ENCODE measurements at regions not wholly inside any gene's neighbourhood (a gene's known extent, or its start where the extent isn't known, plus 50 kb on each side); places are given as distances from the start of the nearest gene placed in this dataset.

GRCh38 chr16:76210157-76210556 is 67.0 kb upstream of the CNTNAP4 start:
- Histone ChIP-seq H3K27me3 (ENCODE audit: insufficient read depth) (no peaks in the 10 kb centered on the region), H2AFZ (no peak overlapping the region), H3K27ac (ENCODE audit: low read depth) (no peak overlapping the region), H3K79me2 (replicated peaks; ENCODE audit: insufficient read depth) (no peaks in the 10 kb centered on the region), H3K36me3 (ENCODE audit: insufficient read depth) (no peaks in the 10 kb centered on the region), H3K9me2 (ENCODE audit: insufficient read depth) (no peaks in the 10 kb centered on the region), H3K4me2 (0 out of 2 replicates have a peak overlapping the region, but pooled peaks have one; percentile 68), H3K4me1 (ENCODE audit: insufficient read depth) (peaks cover 39% of the 10 kb centered on the region), H4K20me1 (replicated peaks; ENCODE audit: insufficient read depth) (no peaks in the 10 kb centered on the region), H3F3A (replicated peaks; ENCODE audit: low read depth) (no peaks in the 10 kb centered on the region), H3K4me3 (no peak overlapping the region)
- ATAC-seq (no peak), DNase-seq (ENCODE audit: low spot score) (no peak)
- Mint-ChIP-seq H3K4me3 (no peak overlapping the region), H3K27me3 (ENCODE audit: insufficient read depth, low read depth, poor library complexity) (peaks cover 6% of the 10 kb centered on the region), H3K9me3 (peaks cover 78% of the 10 kb centered on the region), H3K4me1 (peaks cover 21% of the 10 kb centered on the region; the same call in 2 of the 3 replicates), H3K36me3 (ENCODE audit: low read depth) (peaks cover 32% of the 10 kb centered on the region; the same call in 2 of the 3 replicates), H3K27ac (no peak overlapping the region)
- TF ChIP-seq ZNF114 (CRISPR knock-in tag; IDR thresholded peaks at IDR 0.05), result no peak
- TF ChIP-seq ETS1 (IDR thresholded peaks at IDR 0.05), result no peak
- TF ChIP-seq ZNF462 (CRISPR knock-in tag; IDR thresholded peaks at IDR 0.05), result no peak
- no peak for TF ChIP-seq CREB1 (CRISPR knock-in tag; IDR thresholded peaks at IDR 0.05; ENCODE audit: low read depth)
- TF ChIP-seq JUNB (IDR thresholded peaks at IDR 0.05; ENCODE audit: unreplicated experiment), result no peak
- no peak for TF ChIP-seq POLR2AphosphoS5 (IDR thresholded peaks at IDR 0.05; ENCODE audit: low read depth)
- TF ChIP-seq EZH2 (IDR thresholded peaks at IDR 0.05; ENCODE audit: low read depth, unreplicated experiment), result no peak
- no peak for TF ChIP-seq STAT1 (IDR thresholded peaks at IDR 0.05; ENCODE audit: unreplicated experiment)
- no peak for TF ChIP-seq EZH2phosphoT487 (IDR thresholded peaks at IDR 0.05; ENCODE audit: unreplicated experiment)
- TF ChIP-seq REST (IDR thresholded peaks at IDR 0.05; ENCODE audit: unreplicated experiment), result no peak
- no peak for TF ChIP-seq CTCF (conservative IDR thresholded peaks at IDR 0.05; ENCODE audit: low read depth in 2 of 2)
- no peak for TF ChIP-seq NANOG (IDR thresholded peaks at IDR 0.05; ENCODE audit: borderline replicate concordance)

All from GM23338 (cell line).